HepG2 (cell line): ENCODE measurements at regions not wholly inside any gene's neighbourhood (a gene's known extent, or its start where the extent isn't known, plus 50 kb on each side); places are given as distances from the start of the nearest gene placed in this dataset.

ENCODE experiments used
- ERF ChIP-seq: IDR thresholded peaks from 2 replicates; pipeline ENCODE4 v1.6.1; 2018; ENCODE audit warnings: missing biosample characterization, missing genetic modification reagents
- SP1 ChIP-seq, 2 experiments: fragments of 450-650 bp in 1 of 2; sonication (generic) in 1 of 2; formaldehyde crosslinking in 1 of 2; IDR thresholded peaks; 2 replicates each; pipeline versions ENCODE4 v1.4.0 to v1.6.1; 2016 to 2020; ENCODE audit warnings: missing genetic modification reagents in 1 of 2
- STAG1 ChIP-seq: sonication (generic); formaldehyde crosslinking; IDR thresholded peaks from 2 replicates; pipeline ENCODE4 v1.4.0; 2020; ENCODE audit warnings: missing genetic modification reagents
- TBP ChIP-seq: sonication (generic); formaldehyde crosslinking; IDR thresholded peaks from 2 replicates; pipeline ENCODE4 v1.5.0; 2020; ENCODE audit warnings: missing genetic modification reagents
- ZNF121 ChIP-seq: sonication (generic); formaldehyde crosslinking; IDR thresholded peaks from 2 replicates; pipeline ENCODE4 v1.5.0; 2020; ENCODE audit warnings: mild to moderate bottlenecking, missing genetic modification reagents
- ZNF598 ChIP-seq: sonication (generic); formaldehyde crosslinking; IDR thresholded peaks from 2 replicates; pipeline ENCODE4 v1.5.1; 2020; ENCODE audit warnings: mild to moderate bottlenecking, missing genetic modification reagents, borderline replicate concordance
- ZNF629 ChIP-seq: sonication (generic); formaldehyde crosslinking; conservative IDR thresholded peaks from 2 replicates; pipeline ENCODE4 v1.5.0; 2020; ENCODE audit warnings: missing genetic modification reagents
- TF ChIP-seq, protein P1 (sequence below): sonication (generic); formaldehyde crosslinking; IDR thresholded peaks from 2 replicates; pipeline ENCODE4 v1.4.0; 2020; ENCODE audit warnings: missing genetic modification reagents, mild to moderate bottlenecking, borderline replicate concordance
- TF ChIP-seq, protein P2 (sequence below): sonication (generic); formaldehyde crosslinking; IDR thresholded peaks from 2 replicates; pipeline ENCODE4 v1.5.0; 2020; ENCODE audit warnings: mild to moderate bottlenecking, missing genetic modification reagents, moderate library complexity
- TF ChIP-seq, protein P3 (sequence below): sonication (generic); formaldehyde crosslinking; IDR thresholded peaks from 2 replicates; pipeline ENCODE4 v1.4.0; 2020; ENCODE audit warnings: missing genetic modification reagents, borderline replicate concordance

DNA sequence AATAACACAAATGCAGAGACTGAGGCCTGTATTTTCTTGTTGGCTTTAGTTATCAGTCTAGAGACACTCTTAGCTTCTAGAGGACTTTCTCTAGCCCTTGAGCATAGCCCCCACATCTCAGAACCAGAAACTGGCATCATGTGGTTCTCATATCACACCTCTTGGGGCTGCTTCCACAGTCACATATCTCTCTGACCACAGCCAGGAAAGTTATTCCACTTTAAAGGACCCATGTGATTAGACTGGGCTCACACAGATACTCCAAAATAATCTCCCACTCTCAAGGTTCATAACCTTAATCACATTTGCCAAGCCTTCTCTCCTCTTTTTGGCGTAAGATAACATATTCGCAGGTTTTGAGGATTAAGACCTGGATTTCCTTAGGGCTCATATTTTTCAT lies 846.9 kb upstream of the MIR17HG start:
- TF ChIP-seq ZNF598 (no peak), SP1 (IDR thresholded peaks at IDR 0.05) (no peak), SP1 (CRISPR knock-in tag; IDR thresholded peaks at IDR 0.05) (no peak), ZNF121 (CRISPR knock-in tag) (no peak), ZNF629 (no peak), ERF (CRISPR knock-in tag) (no peak), TBP (CRISPR knock-in tag) (no peak), STAG1 (CRISPR knock-in tag) (no peak)
- TF ChIP-seq, protein P1, sequence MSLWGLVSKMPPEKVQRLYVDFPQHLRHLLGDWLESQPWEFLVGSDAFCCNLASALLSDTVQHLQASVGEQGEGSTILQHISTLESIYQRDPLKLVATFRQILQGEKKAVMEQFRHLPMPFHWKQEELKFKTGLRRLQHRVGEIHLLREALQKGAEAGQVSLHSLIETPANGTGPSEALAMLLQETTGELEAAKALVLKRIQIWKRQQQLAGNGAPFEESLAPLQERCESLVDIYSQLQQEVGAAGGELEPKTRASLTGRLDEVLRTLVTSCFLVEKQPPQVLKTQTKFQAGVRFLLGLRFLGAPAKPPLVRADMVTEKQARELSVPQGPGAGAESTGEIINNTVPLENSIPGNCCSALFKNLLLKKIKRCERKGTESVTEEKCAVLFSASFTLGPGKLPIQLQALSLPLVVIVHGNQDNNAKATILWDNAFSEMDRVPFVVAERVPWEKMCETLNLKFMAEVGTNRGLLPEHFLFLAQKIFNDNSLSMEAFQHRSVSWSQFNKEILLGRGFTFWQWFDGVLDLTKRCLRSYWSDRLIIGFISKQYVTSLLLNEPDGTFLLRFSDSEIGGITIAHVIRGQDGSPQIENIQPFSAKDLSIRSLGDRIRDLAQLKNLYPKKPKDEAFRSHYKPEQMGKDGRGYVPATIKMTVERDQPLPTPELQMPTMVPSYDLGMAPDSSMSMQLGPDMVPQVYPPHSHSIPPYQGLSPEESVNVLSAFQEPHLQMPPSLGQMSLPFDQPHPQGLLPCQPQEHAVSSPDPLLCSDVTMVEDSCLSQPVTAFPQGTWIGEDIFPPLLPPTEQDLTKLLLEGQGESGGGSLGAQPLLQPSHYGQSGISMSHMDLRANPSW (CRISPR knock-in tag) = no peak
- TF ChIP-seq, protein P2, sequence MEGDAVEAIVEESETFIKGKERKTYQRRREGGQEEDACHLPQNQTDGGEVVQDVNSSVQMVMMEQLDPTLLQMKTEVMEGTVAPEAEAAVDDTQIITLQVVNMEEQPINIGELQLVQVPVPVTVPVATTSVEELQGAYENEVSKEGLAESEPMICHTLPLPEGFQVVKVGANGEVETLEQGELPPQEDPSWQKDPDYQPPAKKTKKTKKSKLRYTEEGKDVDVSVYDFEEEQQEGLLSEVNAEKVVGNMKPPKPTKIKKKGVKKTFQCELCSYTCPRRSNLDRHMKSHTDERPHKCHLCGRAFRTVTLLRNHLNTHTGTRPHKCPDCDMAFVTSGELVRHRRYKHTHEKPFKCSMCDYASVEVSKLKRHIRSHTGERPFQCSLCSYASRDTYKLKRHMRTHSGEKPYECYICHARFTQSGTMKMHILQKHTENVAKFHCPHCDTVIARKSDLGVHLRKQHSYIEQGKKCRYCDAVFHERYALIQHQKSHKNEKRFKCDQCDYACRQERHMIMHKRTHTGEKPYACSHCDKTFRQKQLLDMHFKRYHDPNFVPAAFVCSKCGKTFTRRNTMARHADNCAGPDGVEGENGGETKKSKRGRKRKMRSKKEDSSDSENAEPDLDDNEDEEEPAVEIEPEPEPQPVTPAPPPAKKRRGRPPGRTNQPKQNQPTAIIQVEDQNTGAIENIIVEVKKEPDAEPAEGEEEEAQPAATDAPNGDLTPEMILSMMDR (CRISPR knock-in tag) = no peak
- TF ChIP-seq, protein P3, sequence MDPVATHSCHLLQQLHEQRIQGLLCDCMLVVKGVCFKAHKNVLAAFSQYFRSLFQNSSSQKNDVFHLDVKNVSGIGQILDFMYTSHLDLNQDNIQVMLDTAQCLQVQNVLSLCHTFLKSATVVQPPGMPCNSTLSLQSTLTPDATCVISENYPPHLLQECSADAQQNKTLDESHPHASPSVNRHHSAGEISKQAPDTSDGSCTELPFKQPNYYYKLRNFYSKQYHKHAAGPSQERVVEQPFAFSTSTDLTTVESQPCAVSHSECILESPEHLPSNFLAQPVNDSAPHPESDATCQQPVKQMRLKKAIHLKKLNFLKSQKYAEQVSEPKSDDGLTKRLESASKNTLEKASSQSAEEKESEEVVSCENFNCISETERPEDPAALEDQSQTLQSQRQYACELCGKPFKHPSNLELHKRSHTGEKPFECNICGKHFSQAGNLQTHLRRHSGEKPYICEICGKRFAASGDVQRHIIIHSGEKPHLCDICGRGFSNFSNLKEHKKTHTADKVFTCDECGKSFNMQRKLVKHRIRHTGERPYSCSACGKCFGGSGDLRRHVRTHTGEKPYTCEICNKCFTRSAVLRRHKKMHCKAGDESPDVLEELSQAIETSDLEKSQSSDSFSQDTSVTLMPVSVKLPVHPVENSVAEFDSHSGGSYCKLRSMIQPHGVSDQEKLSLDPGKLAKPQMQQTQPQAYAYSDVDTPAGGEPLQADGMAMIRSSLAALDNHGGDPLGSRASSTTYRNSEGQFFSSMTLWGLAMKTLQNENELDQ (CRISPR knock-in tag) = no peak
